ENCODE measurements at regions not wholly inside any gene's neighbourhood (a gene's known extent, or its start where the extent isn't known, plus 50 kb on each side); places are given as distances from the start of the nearest gene placed in this dataset.

- Histone ChIP-seq H3K9ac (ENCODE audit: low read length) (no peak overlapping the region), H3K27ac (ENCODE audit: low read depth, low read length) (no peak overlapping the region), H3K36me3 (ENCODE audit: control insufficient read depth, insufficient read depth, low read length) (no peaks in the 10 kb centered on the region), H3K4me3 (ENCODE audit: low read length) (no peak overlapping the region), H3K4me1 (ENCODE audit: control insufficient read depth, insufficient read depth, low read length) (no peaks in the 10 kb centered on the region), H3K27me3 (ENCODE audit: control insufficient read depth, insufficient read depth, low read length) (no peaks in the 10 kb centered on the region)
Measured at GRCh38 chr15:49758456-49758855, 137.6 kb downstream of the DTWD1 start.

GRCh38 chr15:49758856-49759255 lies 138.0 kb downstream of the DTWD1 start:
- Histone ChIP-seq H3K36me3 (ENCODE audit: control insufficient read depth, insufficient read depth, low read length) (no peaks in the 10 kb centered on the region), H3K9ac (ENCODE audit: low read length) (no peak overlapping the region), H3K4me3 (ENCODE audit: low read length) (no peak overlapping the region), H3K27me3 (ENCODE audit: control insufficient read depth, insufficient read depth, low read length) (no peaks in the 10 kb centered on the region), H3K27ac (ENCODE audit: low read depth, low read length) (no peak overlapping the region), H3K4me1 (ENCODE audit: control insufficient read depth, insufficient read depth, low read length) (no peaks in the 10 kb centered on the region)

DNA sequence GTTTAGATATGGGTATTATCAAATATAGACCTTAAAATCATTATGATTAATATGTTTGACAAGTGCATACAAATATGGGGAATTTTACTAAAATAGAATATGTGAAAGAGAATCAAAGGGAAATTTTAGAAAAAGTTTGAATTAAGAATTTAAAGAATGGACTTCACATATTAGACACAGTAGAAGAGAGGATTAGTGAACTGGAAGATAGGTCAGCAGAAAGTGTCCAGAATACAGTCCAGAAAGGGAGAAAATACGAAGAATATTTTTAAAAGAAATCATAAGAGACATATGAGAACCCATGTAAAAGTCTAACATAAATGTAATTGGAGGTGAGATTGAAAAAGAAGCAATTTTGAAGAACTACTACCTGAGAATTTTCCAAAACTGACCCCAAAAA lies 139.9 kb downstream of the DTWD1 start:
- Histone ChIP-seq H3K4me3 (ENCODE audit: low read length) (no peak overlapping the region), H3K9ac (ENCODE audit: low read length) (no peak overlapping the region), H3K4me1 (ENCODE audit: control insufficient read depth, insufficient read depth, low read length) (no peaks in the 10 kb centered on the region), H3K36me3 (ENCODE audit: control insufficient read depth, insufficient read depth, low read length) (no peaks in the 10 kb centered on the region), H3K27ac (ENCODE audit: low read depth, low read length) (no peak overlapping the region), H3K27me3 (ENCODE audit: control insufficient read depth, insufficient read depth, low read length) (no peaks in the 10 kb centered on the region)

GRCh38 chr15:49769225-49769624 lies 148.4 kb downstream of the DTWD1 start:
- Histone ChIP-seq H3K9ac (ENCODE audit: low read length) (no peak overlapping the region), H3K4me1 (ENCODE audit: control insufficient read depth, insufficient read depth, low read length) (no peaks in the 10 kb centered on the region), H3K27me3 (ENCODE audit: control insufficient read depth, insufficient read depth, low read length) (no peaks in the 10 kb centered on the region), H3K4me3 (ENCODE audit: low read length) (no peak overlapping the region), H3K36me3 (ENCODE audit: control insufficient read depth, insufficient read depth, low read length) (no peaks in the 10 kb centered on the region), H3K27ac (ENCODE audit: low read depth, low read length) (peak overlapping the region; percentile 56)

DNA sequence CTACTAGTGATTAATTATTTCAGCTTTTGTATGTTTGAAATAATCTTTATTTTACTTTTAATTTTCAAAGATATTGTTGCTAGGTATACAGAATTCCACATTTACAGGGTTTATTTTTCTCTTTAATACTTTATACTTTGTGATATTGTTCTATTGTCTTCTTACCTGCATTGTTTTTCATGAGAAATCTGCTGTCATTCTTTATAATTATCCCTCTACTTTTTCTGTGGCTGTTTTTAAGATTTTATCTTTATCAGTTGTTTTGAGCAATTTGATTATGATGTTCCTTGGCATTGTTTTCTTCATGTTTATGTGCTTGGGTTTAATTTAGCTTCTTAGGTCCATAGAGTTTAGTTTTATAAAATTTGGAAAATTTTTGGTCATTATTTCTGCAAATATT lies 168.6 kb downstream of the DTWD1 start:
- Histone ChIP-seq H3K36me3 (ENCODE audit: control insufficient read depth, insufficient read depth, low read length) (no peaks in the 10 kb centered on the region), H3K27ac (ENCODE audit: low read depth, low read length) (no peak overlapping the region), H3K4me3 (ENCODE audit: low read length) (no peak overlapping the region), H3K27me3 (ENCODE audit: control insufficient read depth, insufficient read depth, low read length) (no peaks in the 10 kb centered on the region), H3K4me1 (ENCODE audit: control insufficient read depth, insufficient read depth, low read length) (no peaks in the 10 kb centered on the region), H3K9ac (ENCODE audit: low read length) (no peak overlapping the region)

- H3K36me3 ChIP-seq (ENCODE audit: control insufficient read depth, insufficient read depth, low read length) = no peaks in the 10 kb centered on the region
- H3K27ac ChIP-seq (ENCODE audit: low read depth, low read length) = no peak overlapping the region
- H3K9ac ChIP-seq (ENCODE audit: low read length) = no peak overlapping the region
- no peaks in the 10 kb centered on the region for H3K4me1 ChIP-seq (ENCODE audit: control insufficient read depth, insufficient read depth, low read length)
- no peaks in the 10 kb centered on the region for H3K27me3 ChIP-seq (ENCODE audit: control insufficient read depth, insufficient read depth, low read length)
- no peak overlapping the region for H3K4me3 ChIP-seq (ENCODE audit: low read length)
Measured at GRCh38 chr15:49793943-49794342, 173.1 kb downstream of the DTWD1 start.

DNA sequence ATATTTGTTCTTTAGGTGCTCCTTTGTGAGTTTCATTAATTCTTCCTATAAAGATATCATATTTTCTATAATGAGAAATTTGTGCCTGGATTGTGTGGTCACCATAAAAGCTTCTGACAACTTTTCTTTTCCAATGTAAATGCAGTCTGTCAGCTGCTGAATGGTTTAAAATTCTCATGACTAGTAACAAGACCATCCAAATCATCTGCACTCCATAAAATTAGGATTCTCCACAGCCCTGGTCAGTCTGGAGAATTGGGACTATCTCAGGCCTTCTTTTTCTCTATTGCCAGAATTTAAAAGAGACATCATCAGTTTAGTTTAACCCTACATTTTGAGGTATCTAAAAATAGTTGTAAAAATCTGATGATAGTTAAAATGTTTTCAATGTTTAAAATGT lies 180.9 kb downstream of the DTWD1 start:
- H3K27me3 ChIP-seq (ENCODE audit: control insufficient read depth, insufficient read depth, low read length) = no peaks in the 10 kb centered on the region
- no peak overlapping the region for H3K27ac ChIP-seq (ENCODE audit: low read depth, low read length)
- H3K36me3 ChIP-seq (ENCODE audit: control insufficient read depth, insufficient read depth, low read length) = no peaks in the 10 kb centered on the region
- no peak overlapping the region for H3K9ac ChIP-seq (ENCODE audit: low read length)
- no peaks in the 10 kb centered on the region for H3K4me1 ChIP-seq (ENCODE audit: control insufficient read depth, insufficient read depth, low read length)
- no peak overlapping the region for H3K4me3 ChIP-seq (ENCODE audit: low read length)
